DMS53 treated with DMSO at 0.1 percent for 48 hours (cell line): ENCODE measurements at regions not wholly inside any gene's neighbourhood (a gene's known extent, or its start where the extent isn't known, plus 50 kb on each side); places are given as distances from the start of the nearest gene placed in this dataset.

Experiments
- DNase-seq: peaks from one replicate; lab custom pipeline; 2025; ENCODE audit not compliant: unreplicated experiment; lab: John Stamatoyannopoulos, UW

DNA sequence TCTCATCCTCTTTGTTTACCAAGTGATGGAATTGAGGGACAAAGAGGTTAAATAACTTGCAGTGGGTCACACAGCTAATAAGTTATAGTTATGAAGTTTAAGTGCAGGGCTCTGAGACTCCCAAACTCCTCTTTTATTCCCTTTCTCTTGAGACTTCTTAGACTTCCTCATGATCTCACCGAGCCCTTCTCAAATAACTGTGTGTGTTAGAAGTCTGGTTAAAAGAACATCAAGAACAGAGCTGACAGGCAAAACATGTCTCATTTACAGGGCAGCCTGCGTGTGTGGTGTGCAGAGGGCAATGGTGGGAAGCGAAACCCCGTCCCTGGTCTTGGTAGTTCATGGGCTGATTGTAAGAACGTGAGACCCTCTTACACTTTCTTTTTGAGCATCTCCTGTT is 368.0 kb downstream of the SLC4A3 start:
- no peak for DNase-seq

- DNase-seq = no peak
Observed at GRCh38 chr2:219995991-219996765, 368.7 kb downstream of the SLC4A3 start.

DNA sequence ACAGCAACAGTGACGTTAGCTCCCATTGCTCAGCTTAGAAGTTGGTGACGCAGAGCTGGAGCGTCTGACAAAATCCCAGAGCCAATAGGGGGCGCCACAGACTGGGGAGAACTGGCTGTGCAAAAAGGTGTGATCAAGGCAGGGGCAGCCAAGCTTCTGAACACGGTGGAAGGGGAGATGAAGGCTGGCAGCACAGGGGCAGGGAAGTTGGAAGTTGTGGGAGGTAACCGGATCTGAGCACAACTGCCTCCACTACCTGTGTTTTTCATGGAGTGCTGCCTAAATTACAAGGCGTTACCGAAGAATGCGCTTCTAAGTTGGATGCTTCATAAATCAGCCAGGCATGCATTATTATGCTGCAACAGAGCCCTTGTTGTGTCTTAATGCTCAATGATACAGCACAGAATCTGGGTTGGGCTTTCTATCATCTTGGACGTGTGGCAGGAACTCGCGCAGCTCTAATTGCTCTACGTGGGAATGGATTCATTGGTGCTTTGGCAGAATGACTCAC is 370.0 kb downstream of the SLC4A3 start:
- no peak for DNase-seq

DNA sequence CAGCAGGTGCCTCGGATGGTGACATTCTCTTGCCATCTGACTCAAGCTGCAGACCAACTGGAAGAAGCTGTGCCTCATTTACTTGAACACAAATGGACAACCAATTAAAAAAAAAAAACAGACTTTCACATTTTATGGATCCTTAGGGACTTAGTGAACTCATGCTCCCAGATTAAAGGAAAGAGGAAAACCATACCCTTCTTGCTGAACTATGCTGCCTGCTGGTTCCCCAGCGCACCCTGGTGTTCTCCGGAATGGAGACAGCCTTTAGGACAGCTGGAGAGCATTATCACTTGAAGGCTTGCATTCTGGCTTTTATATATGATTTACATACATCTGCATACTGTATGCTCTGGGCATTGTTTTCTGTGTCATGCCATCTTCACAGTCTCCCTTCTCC is 370.7 kb downstream of the SLC4A3 start:
- no peak for DNase-seq

- DNase-seq = no peak
Observed at GRCh38 chr2:219998714-219999227, 371.3 kb downstream of the SLC4A3 start.

DNA sequence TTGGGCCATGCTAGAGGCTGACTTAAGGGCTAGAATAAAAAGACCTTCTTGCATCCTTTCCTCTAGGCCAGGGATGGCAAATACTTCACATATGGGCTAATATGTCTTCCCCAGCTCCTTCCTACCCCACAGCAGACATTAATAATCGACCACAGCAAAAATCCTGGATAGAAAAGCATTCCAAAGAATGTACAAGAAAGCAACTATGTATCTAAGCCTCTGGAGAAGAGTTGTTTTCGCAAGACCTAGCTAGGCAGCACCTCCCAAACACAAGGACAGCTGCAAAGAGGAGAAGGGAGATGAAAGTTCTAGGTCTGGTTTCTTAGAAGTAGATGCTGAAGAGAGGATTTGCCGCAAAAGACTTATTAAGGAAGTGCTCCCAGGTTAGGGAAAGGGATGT is 372.6 kb downstream of the SLC4A3 start:
- DNase-seq = no peak

GRCh38 chr2:220000586-220000985 is 373.2 kb downstream of the SLC4A3 start:
- DNase-seq = no peak

DNA sequence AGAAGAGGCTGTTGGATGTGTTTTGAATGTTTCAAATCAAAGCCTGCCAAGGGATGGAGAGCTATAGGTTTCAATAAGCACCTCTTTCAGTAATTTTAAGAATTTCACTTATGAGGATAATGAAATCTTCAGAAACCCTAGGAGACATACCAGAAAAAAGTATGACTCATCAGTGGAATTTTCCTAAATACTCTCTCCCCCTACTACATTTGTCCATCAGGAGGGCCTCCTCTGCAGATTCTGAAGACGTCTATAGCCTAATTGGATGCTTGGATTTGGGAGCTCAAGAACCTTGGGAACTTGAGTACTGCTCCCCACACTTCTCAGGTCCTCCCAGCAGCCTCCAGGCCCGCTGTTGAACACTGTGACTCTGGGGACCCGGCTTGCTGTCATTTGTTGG is 374.3 kb downstream of the SLC4A3 start:
- no peak for DNase-seq

DNA sequence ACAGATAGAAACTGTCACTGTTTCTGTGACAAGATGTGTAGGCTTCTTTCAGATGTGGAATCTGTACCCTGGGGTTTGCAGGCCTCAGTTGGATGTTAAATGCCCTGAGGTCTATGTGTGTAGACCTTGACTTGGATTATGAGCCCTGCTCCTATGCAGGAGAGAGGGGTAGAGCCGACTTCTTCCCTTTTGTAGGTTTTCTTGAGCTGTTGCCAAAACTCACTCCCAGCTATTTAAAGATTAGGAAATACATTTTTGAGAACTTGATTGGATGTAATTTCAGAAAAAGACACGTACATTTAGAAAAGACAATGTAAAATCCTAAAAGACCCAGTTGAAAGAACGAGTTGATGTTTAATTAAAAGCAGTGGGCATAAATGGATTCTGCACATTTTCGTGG is 374.8 kb downstream of the SLC4A3 start:
- no peak for DNase-seq

DNA sequence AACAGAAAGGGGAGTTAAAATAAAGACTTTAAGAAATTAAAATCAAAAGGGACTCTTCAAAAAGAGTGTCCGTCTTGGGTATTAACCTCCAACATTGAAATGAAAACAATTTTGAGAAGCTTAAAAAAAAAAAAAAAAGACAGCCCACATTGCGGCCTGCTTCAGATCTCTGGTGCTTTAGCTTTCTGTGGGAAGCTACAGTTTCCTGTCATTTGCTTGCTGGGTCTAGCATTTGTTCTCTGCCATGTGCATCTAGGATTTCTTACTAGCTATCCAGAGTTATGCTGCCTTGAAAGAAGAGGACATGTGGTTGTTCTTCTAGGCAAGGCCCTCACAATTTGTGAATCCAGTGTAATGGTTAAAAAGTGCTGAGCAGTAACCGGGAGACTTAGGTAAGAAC is 375.3 kb downstream of the SLC4A3 start:
- no peak for DNase-seq

GRCh38 chr2:220005362-220005761 is 377.9 kb downstream of the SLC4A3 start:
- DNase-seq = no peak

GRCh38 chr2:220006152-220006621 is 378.8 kb downstream of the SLC4A3 start:
- no peak for DNase-seq

DNA sequence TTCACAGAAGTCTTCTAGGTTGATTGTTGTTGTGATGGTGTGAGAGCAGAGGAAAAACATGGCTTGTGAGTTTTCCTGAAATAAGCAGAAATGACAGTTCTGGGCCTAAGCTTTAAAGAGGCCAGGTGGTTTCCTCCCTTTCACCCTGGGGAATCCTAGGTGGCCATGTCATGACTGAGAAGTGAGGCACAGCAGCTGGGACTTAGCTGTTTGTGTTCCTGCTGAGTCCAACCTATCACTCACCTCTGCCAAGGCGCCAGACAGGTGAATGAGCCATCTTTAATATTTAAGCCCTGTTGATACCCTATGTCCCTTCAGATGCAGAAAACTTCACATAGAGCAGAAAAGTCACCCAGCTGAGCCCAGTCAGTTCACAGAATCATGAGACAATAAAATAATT is 384.4 kb downstream of the SLC4A3 start:
- no peak for DNase-seq

- no peak for DNase-seq
Observed at GRCh38 chr2:220014961-220015360, 387.5 kb downstream of the SLC4A3 start.

- DNase-seq = no peak
Observed at GRCh38 chr2:220015576-220015975, 388.1 kb downstream of the SLC4A3 start.

DNA sequence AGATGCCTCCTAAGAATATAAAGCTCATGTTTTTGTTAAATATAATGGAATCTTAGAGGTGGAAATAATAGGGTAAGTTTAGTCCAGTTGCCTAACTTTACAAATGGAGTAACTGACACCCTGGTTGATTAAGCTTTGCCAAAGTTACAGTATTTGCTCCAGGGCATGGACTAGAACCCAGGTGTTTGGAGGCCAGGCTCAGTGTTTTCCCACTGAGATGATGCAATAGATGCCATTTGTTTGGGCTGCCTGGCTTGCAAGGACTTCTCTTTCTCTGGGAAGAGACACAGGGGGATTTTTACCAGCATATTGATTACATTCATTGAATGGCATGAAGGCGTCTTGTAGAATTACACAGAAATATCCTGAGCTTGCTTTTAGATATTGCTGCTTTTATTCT is 397.8 kb downstream of the SLC4A3 start:
- DNase-seq = no peak

- no peak for DNase-seq
Observed at GRCh38 chr2:220029013-220029412, 401.6 kb downstream of the SLC4A3 start.

DNA sequence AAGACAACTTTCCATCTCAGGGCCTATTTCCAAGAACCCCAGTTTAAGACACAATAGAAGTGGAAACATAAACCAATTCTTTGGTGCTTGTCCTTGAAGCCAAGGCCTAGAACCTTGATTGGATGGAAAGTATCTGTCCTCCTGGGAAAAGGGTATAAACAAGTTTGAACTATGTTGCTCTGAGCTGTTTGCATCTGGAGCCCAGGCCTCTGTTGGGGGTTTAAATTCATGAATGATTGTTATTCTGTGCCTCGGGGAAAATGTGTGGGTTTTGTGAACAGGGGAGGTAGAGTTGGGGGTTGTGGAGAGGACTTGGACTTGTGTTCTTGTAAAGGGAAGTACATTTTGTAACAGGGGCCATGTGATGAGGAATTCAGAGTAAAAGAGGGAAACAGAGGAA is 406.1 kb downstream of the SLC4A3 start:
- DNase-seq = no peak

GRCh38 chr2:220034426-220035130 is 407.1 kb downstream of the SLC4A3 start:
- DNase-seq = no peak

DNA sequence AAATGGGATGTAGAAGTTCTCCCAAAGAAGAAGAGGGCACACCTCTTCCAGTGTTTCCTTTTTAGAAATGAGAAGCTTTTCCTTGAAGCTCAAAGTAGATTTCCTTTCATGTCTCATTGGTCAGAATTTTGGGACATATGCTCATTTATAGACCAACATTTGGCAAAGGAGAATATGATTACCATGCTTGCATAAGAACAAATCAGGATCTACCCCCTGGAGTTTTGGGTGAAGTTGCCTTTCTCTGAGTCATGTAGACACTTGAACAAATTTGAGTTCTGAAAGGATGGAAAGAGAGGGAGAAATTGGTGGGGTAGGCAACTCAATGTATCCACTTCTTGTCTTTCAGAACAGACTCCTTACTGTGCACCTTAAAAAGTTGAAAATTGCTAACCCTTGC is 409.0 kb downstream of the SLC4A3 start:
- DNase-seq = no peak

GRCh38 chr2:220040346-220040745 is 412.9 kb downstream of the SLC4A3 start:
- no peak for DNase-seq

DNA sequence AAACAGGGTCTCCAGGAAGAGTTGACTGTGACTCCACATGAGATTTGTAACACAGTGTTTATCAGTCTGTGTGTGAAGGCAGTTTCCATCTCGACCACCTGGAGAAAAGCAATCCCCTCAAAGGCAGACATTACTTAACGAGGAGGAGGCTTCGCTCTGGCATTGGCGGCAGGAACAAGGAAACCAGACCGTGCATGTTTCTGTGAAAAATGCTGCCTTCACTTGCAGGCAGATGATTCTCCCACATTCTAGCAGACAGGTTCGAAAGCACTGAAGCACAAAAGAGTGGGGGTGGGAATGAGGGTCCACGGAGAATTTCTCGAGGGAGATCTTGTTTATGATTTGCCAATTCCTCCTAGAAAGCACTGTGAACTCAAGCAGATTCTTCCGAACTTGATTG is 414.0 kb downstream of the SLC4A3 start:
- no peak for DNase-seq
